Keratinocyte (primary cell): ENCODE measurements at regions not wholly inside any gene's neighbourhood (a gene's known extent, or its start where the extent isn't known, plus 50 kb on each side); places are given as distances from the start of the nearest gene placed in this dataset.

Source experiments
- DNase-seq: peaks from one replicate; pipeline ENCODE4 v3.0.0-alpha.2; 2011; ENCODE audit warnings: low read depth, missing footprints, low spot score
- FAIRE-seq: peaks from 2 replicates; lab custom pipeline; 2011; peaks lifted over from hg19 to GRCh38; lab: Jason Lieb, UNC
- H2AFZ ChIP-seq: 2 replicates; pipeline ENCODE4 v1.6.0; 2012; ENCODE audit warnings: low read length, control low read depth, inconsistent platforms; ENCODE audit not compliant: control insufficient read depth
- H3K27ac ChIP-seq: 2 replicates; pipeline ENCODE4 v1.5.1; 2011; ENCODE audit warnings: low read length; ENCODE audit not compliant: control insufficient read depth, insufficient read depth
- H3K27me3 ChIP-seq: 3 replicates; pipeline ENCODE4 v1.6.0; 2011; ENCODE audit warnings: low read length; ENCODE audit not compliant: control insufficient read depth, insufficient read depth; ENCODE audit errors: extremely low read depth
- H3K36me3 ChIP-seq, 2 experiments: 2 replicates in 1 of 2; 3 replicates in 1 of 2; pipeline ENCODE4 v1.5.1; 2011; ENCODE audit warnings: low read length in 2 of 2, mild to moderate bottlenecking in 1 of 2; ENCODE audit not compliant: control insufficient read depth in 2 of 2, insufficient read depth in 2 of 2; ENCODE audit errors: extremely low read depth in 1 of 2
- H3K4me1 ChIP-seq: 3 replicates; pipeline ENCODE4 v1.5.1; 2011; ENCODE audit warnings: low read length; ENCODE audit not compliant: control insufficient read depth, insufficient read depth; ENCODE audit errors: extremely low read depth
- H3K4me2 ChIP-seq: 3 replicates; pipeline ENCODE4 v1.6.0; 2011; ENCODE audit warnings: low read depth, low read length; ENCODE audit not compliant: control insufficient read depth, insufficient read depth; ENCODE audit errors: extremely low read depth
- H3K4me3 ChIP-seq, 3 experiments: fragments of 200-600 bp in 1 of 3; sonication (generic) in 1 of 3; 2 replicates in 2 of 3; 3 replicates in 1 of 3; pipeline ENCODE4 v1.5.1; 2011 to 2016; ENCODE audit warnings: low read length in 3 of 3, mild to moderate bottlenecking in 3 of 3, control low read depth in 2 of 3, inconsistent platforms in 1 of 3, low read depth in 1 of 3, mixed read lengths in 1 of 3, mixed run types in 1 of 3, moderate library complexity in 1 of 3; ENCODE audit not compliant: control insufficient read depth in 2 of 3, insufficient read depth in 2 of 3; ENCODE audit errors: extremely low read depth in 1 of 3
- H3K79me2 ChIP-seq: 2 replicates; pipeline ENCODE4 v1.6.0; 2012; ENCODE audit warnings: low read length; ENCODE audit not compliant: control insufficient read depth, insufficient read depth
- H3K9ac ChIP-seq: 3 replicates; pipeline ENCODE4 v1.6.0; 2011; ENCODE audit warnings: low read length; ENCODE audit not compliant: control insufficient read depth, insufficient read depth; ENCODE audit errors: extremely low read depth
- H3K9me1 ChIP-seq: 3 replicates; pipeline ENCODE4 v1.6.0; 2011; ENCODE audit warnings: low read length; ENCODE audit not compliant: control insufficient read depth, insufficient read depth; ENCODE audit errors: extremely low read depth
- H3K9me3 ChIP-seq: 2 replicates; pipeline ENCODE4 v1.5.1; 2012; ENCODE audit warnings: low read depth, low read length; ENCODE audit not compliant: control insufficient read depth
- H4K20me1 ChIP-seq: 3 replicates; pipeline ENCODE4 v1.6.0; 2011; ENCODE audit warnings: low read length; ENCODE audit not compliant: control insufficient read depth, insufficient read depth; ENCODE audit errors: extremely low read depth
- CTCF ChIP-seq, 3 experiments: IDR thresholded peaks in 1 of 3; conservative IDR thresholded peaks in 1 of 3; optimal IDR thresholded peaks in 1 of 3; 2 replicates in 2 of 3; 3 replicates in 1 of 3; pipeline versions ENCODE3 to v1.5.1; 2011; ENCODE audit warnings: low read length in 3 of 3, mild to moderate bottlenecking in 3 of 3, moderate library complexity in 2 of 3, control low read depth in 1 of 3, inconsistent platforms in 1 of 3; ENCODE audit not compliant: insufficient read depth in 2 of 3; ENCODE audit errors: extremely low read depth in 1 of 3
- EZH2 ChIP-seq: IDR thresholded peaks from one replicate; pipeline ENCODE4 v1.6.1; 2012; ENCODE audit warnings: inconsistent platforms, mild to moderate bottlenecking, low read length, moderate library complexity
- dilution Hi-C: fragments of 300-500 bp; cut with MboI; formaldehyde crosslinking; loops from one replicate; pipeline ENCODE4 v1.7.0; 2020; ENCODE audit warnings: low sequenced_read_pairs; ENCODE audit not compliant: extremely low pct_ligation_motif_present

- FAIRE-seq: no peak
- H3K4me1 ChIP-seq: peaks cover 10% of the 10 kb centered on the region
Measured at GRCh38 chr3:178949896-178950295, 121.7 kb downstream of the ZMAT3 start.

DNA sequence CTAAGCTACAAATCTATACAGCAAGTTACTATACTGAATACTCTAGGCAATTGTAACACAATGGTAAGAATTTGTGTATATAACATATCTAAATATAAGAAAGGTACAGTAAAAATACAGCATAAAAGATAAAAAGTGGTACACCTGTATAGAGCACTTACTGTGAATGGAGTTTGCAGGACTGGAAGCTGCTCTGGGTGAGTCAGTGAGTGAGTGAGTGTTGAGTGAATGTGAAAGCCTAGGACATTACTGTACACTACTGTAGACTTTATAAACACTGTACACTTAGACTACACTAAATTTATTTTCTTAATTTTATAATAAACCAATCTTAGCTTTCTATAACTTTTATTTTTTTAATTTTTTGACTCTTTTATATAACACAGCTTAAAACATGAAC lies 123.1 kb downstream of the ZMAT3 start:
- H3K9ac ChIP-seq: no peak overlapping the region
- DNase-seq: no peak
- H3K9me1 ChIP-seq: no peaks in the 10 kb centered on the region
- no peak overlapping the region for H3K27ac ChIP-seq
- H3K27me3 ChIP-seq: no peaks in the 10 kb centered on the region
- H3K79me2 ChIP-seq: no peaks in the 10 kb centered on the region
- dilution Hi-C loops: no loop called here
- TF ChIP-seq CTCF (optimal IDR thresholded peaks at IDR 0.05 in 1 of 3, IDR thresholded peaks at IDR 0.05 in 1 of 3, conservative IDR thresholded peaks at IDR 0.05 in 1 of 3; ENCODE audit: extremely low read depth in 1 of 3, insufficient read depth in 2 of 3, low read length in 3 of 3) (no peak), EZH2 (no peak)
- no peaks in the 10 kb centered on the region for H3K36me3 ChIP-seq
- H4K20me1 ChIP-seq: no peaks in the 10 kb centered on the region
- H2AFZ ChIP-seq: no peak overlapping the region
- peaks cover 10% of the 10 kb centered on the region for H3K4me1 ChIP-seq
- H3K4me3 ChIP-seq: no peak overlapping the region
- H3K9me3 ChIP-seq: no peaks in the 10 kb centered on the region
- FAIRE-seq: no peak
- no peak overlapping the region for H3K4me2 ChIP-seq

More at GRCh38 chr3:178949896-178950295, 121.7 kb downstream of the ZMAT3 start:
- TF ChIP-seq EZH2 (no peak), CTCF (optimal IDR thresholded peaks at IDR 0.05 in 1 of 3, IDR thresholded peaks at IDR 0.05 in 1 of 3, conservative IDR thresholded peaks at IDR 0.05 in 1 of 3; ENCODE audit: extremely low read depth in 1 of 3, insufficient read depth in 2 of 3, low read length in 3 of 3) (no peak)
- H3K4me2 ChIP-seq: no peak overlapping the region
- no peaks in the 10 kb centered on the region for H3K36me3 ChIP-seq
- DNase-seq: no peak
- H2AFZ ChIP-seq: no peak overlapping the region
- no peaks in the 10 kb centered on the region for H3K27me3 ChIP-seq
- H3K9me3 ChIP-seq: no peaks in the 10 kb centered on the region
- H4K20me1 ChIP-seq: no peaks in the 10 kb centered on the region
- no peaks in the 10 kb centered on the region for H3K79me2 ChIP-seq
- no peaks in the 10 kb centered on the region for H3K9me1 ChIP-seq
- dilution Hi-C loops: loop anchor here (25.0 kb wide), 1 partner anchor 513 kb away; no protein-coding TSS in a partner anchor
- no peak overlapping the region for H3K4me3 ChIP-seq
- H3K27ac ChIP-seq: no peak overlapping the region
- H3K9ac ChIP-seq: no peak overlapping the region
